Kidney capillary endothelial cell (primary cell): ENCODE measurements at regions not wholly inside any gene's neighbourhood (a gene's known extent, or its start where the extent isn't known, plus 50 kb on each side); places are given as distances from the start of the nearest gene placed in this dataset.
"Not testable (repeated sequence)": the region's sequence is repeated elsewhere in the genome, so short reads cannot be mapped to it uniquely, and the experiment has no call there.

Source experiments
- DNase-seq: peaks from one replicate; pipeline ENCODE4 v3.0.0-alpha.2; 2018; ENCODE audit warnings: low spot score

DNA sequence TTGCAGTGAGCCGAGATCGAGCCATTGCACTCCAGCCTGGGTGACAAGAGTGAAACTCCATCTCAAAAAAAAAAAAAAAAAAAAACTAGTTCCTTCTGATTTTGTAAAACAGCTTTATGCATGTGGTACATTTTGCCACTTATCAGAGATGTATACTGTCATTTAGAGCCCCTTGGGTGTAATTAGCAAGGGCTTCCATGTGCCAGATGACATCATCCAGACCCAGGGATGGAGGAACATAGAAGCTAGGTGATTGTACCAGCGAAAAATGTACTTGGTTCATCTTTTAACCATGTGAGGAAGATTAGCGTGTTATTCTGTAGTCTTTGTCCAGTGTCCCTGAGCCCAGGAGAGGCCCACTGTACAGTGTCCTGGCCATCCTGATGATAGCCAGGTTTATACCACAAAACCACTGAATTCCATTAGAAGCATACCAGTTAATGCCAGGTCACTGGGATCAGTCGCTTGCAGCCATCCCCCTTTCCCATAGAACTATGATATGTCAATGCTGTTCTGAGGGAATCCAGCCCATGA, 239.3 kb upstream of the SGCD start:
- DNase-seq: no peak

DNA sequence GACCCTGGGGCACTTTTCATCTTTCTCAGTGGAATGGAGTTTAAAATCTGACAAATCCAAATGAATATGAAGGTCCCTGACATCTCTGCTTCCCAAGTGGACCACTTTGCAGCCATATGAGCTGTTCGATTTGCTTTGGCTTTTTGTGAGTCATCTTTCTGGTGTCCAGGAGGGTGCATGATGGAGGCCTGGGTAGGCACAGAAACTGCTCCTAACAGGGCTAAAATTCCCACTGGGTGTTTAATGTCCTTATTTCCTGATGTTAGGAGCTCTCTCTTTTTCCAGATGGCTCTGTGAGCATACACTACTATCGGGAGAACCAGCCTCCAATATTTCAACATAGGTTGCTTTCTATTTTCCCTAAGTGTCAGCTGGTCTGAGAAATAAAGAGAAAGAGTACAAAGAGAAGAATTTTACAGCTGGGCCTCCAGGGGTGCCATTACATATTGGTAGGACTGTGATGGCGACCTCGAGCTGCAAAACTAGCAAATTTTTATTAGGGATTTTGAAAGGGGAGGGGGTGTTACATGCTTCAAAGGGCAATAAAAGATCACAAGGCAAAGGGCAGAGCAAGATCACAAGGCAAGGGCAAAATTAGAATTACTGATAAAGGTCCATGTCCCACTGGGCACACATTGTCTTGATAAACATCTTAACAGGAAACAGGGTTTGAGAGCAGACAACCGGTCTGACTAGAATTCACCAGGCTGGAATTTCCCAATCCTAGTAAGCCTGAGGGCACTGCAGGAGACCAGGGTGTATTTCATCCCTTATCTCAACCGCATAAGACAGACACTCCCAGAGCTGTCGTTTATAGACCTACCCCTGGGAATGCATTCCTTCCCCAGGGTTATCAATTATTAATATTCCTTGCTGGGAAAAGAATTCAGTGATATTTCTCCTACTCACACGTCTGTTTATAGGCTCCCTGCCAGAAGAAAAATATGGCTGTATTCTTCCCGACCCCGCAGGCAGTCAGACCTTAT, 236.7 kb upstream of the SGCD start:
- DNase-seq: not testable (repeated sequence)

DNA sequence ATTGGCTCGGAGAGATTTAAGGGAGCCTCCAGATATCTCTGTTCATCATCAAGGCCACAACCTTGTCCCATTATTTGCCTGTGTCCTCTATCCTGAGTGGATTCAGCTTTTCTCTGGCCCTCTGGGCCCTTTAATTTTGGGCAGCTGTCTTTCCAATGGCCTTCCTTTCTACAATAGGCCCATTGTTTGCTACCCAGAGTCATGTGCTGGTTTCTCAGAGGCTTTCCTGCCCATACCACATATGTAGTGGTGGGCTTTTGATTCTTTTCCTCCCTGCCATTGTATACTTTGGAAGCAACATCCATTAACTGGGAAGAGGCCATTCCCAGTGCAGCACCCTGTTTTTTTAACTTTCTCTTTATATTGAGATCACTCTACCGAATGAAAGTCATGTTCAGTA, 233.9 kb upstream of the SGCD start:
- no peak for DNase-seq

- no peak for DNase-seq
Measured at GRCh38 chr5:156094001-156094400, 233.0 kb upstream of the SGCD start.

DNA sequence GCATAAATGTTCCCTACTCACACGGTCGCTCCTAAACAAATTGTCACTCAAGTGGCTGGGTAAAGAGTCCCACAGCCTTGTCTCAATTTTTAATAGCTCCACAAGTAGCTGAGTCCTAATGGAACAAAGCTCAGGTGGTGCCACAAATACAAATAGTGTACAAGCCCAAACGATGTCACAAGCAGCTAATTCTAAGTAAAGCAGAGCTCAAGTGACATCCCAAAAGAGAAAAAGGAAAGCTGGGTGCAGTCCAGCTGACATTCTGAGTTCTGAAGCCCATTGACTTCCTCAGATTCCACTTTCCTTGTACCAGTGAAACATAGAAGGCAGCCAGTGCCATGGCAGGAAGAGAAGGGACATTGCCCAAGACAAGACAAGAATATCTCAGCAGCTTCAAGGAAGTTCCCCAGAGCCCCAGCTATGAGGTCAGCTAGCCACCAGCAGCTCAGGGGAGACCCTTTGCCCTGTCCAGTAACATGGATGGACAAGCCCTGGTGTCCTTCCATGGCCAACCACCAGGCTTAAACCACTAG, 231.2 kb upstream of the SGCD start:
- DNase-seq: no peak

DNA sequence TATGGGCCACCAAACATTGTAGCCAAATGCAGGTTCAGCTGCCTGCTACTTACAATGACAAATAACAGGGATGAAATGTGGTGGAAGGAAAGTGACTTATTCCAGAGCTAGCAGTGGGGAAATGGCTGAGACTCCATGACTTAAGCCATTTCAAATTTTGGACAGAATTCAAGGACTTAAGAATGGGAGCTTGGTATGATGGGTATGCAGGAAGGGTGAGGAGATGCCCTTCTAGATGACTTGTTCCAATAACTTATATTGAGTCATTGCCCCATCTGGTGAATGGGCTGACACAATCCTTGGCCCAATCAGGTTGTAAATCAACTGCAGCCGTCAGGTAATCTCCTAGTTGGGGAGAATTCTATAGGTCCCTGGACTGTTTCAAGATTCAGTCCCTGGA, 230.7 kb upstream of the SGCD start:
- DNase-seq: no peak

DNA sequence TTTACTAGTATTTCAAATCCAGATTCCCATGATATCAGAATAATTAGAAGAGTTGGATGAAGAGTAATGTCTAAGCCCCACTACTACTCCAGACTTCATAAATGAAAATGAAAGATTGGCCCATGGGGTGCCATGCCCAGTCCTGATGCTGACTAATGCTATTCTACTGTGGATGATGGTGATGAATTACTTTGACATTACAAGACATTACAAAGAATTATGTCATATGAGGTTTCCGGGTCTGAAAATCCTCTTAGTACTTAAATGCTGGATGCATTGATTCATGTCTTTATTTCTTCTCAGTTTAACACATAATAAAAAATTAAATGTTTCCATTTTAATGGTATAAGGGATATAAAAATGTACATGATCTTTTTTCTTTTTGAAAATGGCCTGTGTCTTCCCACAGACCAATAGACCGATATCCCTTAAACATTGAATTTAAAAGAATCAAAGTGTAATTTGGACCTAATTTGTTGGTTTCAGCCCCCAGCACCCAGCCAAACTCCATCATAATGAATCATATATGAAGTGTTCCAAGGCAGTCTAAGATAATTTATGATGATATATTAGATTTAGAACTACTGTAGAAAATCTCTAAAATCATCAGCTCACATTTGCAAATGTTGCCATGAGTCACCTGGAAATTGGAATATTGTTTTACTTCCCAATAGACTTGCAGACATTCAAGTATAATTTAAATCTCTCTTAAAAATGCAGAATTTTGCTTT, 223.6 kb upstream of the SGCD start:
- DNase-seq: no peak

DNA sequence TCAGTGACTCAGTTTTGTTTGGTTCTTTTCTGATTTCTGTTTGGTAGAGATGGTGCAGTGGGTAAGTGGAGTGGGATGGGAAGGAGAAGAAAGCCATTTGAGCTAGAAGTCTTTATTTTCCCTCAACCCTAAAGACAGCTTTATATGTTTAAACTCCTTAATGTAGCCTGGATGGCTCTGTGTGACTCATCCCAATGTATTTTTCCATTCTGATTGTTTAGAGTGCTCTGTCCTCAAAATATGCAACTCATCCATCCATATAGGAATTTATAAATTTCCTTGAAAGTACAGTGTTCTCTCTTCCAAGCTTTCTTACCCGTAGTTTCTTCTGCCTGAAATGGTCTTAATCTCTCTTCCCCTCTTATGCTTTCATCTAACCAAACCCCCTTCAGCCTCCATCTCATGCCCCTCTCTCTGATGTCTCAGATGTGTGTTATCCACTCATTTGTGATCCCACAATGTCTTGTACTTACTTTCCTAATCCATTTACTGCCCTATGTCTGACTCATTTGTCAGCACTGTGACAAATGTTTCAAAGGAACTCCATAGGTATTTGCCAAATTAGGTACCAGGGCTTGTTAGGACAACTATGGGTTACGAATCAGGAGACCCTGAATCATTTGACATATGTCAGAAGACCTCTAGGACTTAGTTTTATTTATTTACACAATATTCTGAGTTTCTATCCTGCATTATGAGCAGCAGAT, 217.5 kb upstream of the SGCD start:
- no peak for DNase-seq

DNA sequence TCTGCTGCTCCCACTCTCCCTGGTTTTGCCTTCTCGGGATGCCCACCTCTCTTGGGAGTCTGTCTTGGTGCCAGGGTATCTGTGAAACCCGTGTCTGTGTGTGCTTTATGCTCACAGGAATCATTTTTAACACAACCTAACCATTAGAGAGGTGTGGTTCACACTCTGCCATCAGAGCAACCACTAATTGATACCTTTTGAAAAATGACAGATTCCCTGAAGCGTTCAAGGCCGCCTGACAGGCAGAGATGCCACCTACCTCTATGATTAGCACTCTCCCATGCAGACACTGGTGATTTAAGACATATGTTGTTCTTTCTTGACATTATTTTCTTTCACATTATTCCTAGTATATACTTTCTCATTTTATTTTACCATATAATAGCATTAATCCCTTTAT, 207.3 kb upstream of the SGCD start:
- DNase-seq: no peak

DNA sequence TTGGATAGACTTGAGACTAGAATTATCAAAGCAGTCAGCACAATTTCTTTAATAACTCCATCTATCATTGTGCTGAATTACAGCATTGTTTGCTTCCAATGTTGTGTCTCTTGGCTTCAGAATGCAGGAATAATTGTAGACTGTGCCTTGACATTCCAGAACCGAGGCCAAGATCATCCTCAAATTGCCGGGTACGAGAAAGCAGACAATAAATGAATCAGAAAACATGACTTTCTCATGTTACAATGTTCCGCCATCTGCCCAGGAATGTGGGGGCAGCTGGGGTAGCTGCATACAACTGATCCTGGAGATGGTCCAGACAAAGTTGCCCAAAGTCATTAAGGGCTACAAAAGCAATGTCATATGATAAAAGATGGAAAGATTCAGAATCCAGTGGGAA, 206.2 kb upstream of the SGCD start:
- no peak for DNase-seq

DNA sequence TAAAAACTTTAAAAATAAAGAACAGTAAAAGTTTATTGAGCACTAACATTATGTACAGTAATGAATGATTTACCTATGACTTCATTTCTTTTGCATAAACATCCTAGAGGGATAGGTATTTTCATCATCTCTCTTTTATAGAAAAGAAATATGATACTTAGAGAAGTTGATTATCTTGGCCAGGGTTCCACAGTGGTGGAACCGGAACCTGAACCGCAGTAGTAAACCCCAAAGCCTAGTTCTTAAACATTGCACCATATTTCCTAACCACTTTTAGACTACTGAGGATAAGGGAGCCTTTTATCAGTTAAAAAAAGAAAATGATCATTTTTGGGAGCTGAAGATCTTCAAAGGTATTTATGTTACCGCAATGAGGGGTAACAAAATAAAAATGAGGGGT, 205.7 kb upstream of the SGCD start:
- DNase-seq: no peak

GRCh38 chr5:156121882-156122281, 205.1 kb upstream of the SGCD start:
- DNase-seq: no peak

- DNase-seq: no peak
Measured at GRCh38 chr5:156124708-156125107, 202.3 kb upstream of the SGCD start.

DNA sequence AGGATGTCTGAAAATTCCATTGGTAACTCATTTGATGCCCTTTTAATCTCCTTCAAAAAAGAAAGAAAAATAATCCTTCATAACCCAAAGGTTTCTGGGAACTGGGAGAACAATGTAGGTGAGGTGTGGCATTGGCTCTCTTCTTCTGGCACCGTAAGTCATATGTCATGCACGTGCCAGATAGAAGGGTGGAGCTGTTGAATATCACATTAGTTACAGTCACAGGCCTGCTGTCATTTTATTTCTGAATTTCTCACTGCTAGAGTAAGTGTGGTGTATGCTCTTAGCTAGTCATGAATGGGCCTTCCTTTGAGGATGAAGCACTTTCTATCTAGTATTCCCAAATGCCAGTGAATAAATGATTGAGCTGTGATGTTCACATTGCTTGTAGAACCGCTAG, 201.8 kb upstream of the SGCD start:
- DNase-seq: no peak

GRCh38 chr5:156126716-156127115, 200.2 kb upstream of the SGCD start:
- DNase-seq: no peak

GRCh38 chr5:156128026-156128425, 198.9 kb upstream of the SGCD start:
- no peak for DNase-seq

DNA sequence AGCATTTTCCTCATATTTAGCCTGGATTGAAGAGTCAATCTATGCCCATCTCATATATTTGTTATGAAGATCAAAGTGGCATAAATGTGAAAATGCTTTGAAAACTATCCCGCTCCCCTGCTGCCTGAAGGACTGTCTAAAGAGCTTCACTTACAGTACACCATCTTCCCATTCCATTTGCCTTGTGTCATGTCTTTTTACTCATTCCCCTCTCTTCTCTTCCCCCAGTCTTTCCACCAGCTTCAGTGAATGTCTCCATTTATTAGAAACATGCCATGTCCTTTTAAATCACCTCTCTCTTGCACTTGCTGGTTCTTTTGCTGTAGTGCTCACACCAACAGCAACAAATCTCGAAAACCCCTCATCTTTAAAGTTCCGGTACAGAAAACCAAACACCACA, 192.7 kb upstream of the SGCD start:
- no peak for DNase-seq

- DNase-seq: no peak
Measured at GRCh38 chr5:156135531-156135930, 191.4 kb upstream of the SGCD start.

DNA sequence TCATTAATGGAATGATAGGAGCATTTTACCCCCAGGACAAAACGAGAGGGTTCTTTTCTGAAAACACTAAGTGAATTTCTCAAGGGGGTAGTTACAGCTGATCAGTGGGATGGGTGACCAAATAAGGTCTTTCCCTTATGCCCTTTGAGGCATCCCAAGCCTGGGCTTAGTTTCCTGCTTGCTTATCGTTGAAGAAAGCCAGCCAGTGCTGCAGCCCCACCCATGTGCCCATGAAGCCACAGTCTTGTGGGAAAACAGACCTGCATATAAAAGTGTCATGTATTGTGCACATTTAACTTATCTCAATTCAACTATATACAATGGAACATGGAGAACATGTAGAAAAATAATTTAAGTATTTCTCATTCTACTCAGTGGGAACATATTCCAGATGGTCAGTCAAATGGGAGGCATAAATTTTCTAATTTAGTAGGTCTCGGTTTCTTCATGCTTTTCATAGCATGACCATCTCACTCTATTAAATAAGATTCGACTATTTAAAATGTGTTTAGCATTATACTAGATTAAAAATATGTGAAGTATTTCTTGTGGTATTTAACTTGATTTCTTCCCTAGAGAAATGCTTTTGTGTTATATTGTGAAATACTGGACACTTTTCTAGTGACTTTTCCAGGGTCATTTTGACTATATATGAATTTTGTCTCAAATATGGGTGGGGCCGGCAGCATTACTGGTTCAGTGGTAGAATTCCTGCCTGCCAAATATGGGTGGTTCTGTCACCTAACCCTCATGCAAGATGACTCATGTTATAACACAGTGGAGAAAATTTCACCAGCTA, 189.7 kb upstream of the SGCD start:
- no peak for DNase-seq

DNA sequence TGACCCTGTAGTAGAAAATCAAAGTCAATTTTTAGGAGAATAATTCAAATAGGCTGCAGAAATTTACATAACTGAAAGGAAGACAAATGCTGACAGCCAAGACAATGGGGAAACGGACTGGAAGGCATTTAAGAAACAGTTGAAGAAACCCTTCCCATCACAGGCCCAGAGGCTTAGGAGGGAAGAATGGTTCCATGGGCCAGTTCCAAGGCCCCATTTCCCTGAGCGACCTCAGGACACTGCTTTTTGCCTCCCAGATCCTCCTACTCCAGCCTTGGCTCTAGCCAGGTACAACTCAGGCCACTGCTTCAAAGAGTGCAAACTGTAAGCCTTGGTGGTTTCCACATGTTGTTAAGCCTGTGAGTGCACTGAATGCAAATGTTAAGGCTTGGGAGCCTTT, 184.1 kb upstream of the SGCD start:
- no peak for DNase-seq

GRCh38 chr5:156147261-156147943, 179.6 kb upstream of the SGCD start:
- DNase-seq: no peak
